ENCODE measurements at regions not wholly inside any gene's neighbourhood (a gene's known extent, or its start where the extent isn't known, plus 50 kb on each side); places are given as distances from the start of the nearest gene placed in this dataset.

DNA sequence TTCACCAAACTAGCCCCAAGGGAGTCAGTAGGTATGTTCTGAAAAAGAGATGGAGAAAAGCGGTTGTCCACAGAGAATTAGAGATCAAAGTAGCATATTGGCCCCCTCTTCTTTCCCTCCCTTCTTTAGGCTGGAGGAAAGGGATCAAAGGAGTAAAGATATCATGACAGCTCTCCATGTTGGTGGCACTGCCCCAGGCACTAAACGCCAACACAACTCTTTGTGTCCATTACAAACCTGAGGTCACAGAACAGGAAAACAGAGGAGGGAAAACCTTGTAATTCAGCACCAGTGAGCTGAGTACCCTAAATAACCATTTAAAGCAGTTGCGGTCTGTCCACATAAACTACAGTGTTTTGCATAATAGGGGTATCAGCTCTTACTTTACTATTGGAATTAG is 113.0 kb upstream of the TFAP2D start:
- no peaks in the 10 kb centered on the region for H3K9me3 ChIP-seq
- no peak for DNase-seq
- no peaks in the 10 kb centered on the region for H3F3A ChIP-seq (replicated peaks; ENCODE audit: insufficient read depth)
- no peaks in the 10 kb centered on the region for H3K27me3 ChIP-seq (ENCODE audit: insufficient read depth)
- ChIA-PET POLR2A (no interaction called here), CTCF (interaction anchor here (1.8 to 4.0 kb wide), 5 partner anchors 9 to 472 kb away, joined by 10 to 22 read pairs (median 12); no protein-coding TSS in a partner anchor)
- no peaks in the 10 kb centered on the region; a peak in 1 of 4 replicates for H3K4me1 ChIP-seq (ENCODE audit: control insufficient read depth in 1 of 2, insufficient read depth in 2 of 2, low read depth in 1 of 2, low read length in 1 of 2)
- no peak overlapping the region for H3K27ac ChIP-seq (ENCODE audit: low read depth in 2 of 2, low read length in 1 of 2)
- H3K4me3 ChIP-seq (ENCODE audit: low read depth in 2 of 2, low read length in 1 of 2): no peak overlapping the region
- TF ChIP-seq, protein P1, sequence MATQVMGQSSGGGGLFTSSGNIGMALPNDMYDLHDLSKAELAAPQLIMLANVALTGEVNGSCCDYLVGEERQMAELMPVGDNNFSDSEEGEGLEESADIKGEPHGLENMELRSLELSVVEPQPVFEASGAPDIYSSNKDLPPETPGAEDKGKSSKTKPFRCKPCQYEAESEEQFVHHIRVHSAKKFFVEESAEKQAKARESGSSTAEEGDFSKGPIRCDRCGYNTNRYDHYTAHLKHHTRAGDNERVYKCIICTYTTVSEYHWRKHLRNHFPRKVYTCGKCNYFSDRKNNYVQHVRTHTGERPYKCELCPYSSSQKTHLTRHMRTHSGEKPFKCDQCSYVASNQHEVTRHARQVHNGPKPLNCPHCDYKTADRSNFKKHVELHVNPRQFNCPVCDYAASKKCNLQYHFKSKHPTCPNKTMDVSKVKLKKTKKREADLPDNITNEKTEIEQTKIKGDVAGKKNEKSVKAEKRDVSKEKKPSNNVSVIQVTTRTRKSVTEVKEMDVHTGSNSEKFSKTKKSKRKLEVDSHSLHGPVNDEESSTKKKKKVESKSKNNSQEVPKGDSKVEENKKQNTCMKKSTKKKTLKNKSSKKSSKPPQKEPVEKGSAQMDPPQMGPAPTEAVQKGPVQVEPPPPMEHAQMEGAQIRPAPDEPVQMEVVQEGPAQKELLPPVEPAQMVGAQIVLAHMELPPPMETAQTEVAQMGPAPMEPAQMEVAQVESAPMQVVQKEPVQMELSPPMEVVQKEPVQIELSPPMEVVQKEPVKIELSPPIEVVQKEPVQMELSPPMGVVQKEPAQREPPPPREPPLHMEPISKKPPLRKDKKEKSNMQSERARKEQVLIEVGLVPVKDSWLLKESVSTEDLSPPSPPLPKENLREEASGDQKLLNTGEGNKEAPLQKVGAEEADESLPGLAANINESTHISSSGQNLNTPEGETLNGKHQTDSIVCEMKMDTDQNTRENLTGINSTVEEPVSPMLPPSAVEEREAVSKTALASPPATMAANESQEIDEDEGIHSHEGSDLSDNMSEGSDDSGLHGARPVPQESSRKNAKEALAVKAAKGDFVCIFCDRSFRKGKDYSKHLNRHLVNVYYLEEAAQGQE (IDR thresholded peaks at IDR 0.05; ENCODE audit: low read depth, low read length): no peak
- TF ChIP-seq YY1 (IDR thresholded peaks at IDR 0.05; ENCODE audit: low read depth) (no peak), TEAD4 (IDR thresholded peaks at IDR 0.05; ENCODE audit: borderline replicate concordance, insufficient read depth) (no peak), EP300 (IDR thresholded peaks at IDR 0.05; ENCODE audit: borderline replicate concordance in 1 of 2, low read depth in 1 of 2, low read length in 1 of 2) (no peak), POLR2AphosphoS5 (IDR thresholded peaks at IDR 0.05; ENCODE audit: low read depth, low read length) (no peak), MEF2A (IDR thresholded peaks at IDR 0.05; ENCODE audit: borderline replicate concordance, low read depth) (no peak)
- no peaks in the 10 kb centered on the region for H3K79me2 ChIP-seq (ENCODE audit: insufficient read depth)
- H3K9me2 ChIP-seq: no peaks in the 10 kb centered on the region
- no peak overlapping the region for H3K4me2 ChIP-seq
- no peaks in the 10 kb centered on the region for H3K36me3 ChIP-seq (replicated peaks in 1 of 2; ENCODE audit: control insufficient read depth in 1 of 2, insufficient read depth in 2 of 2, low read length in 1 of 2)
- no peak overlapping the region for H2AFZ ChIP-seq (ENCODE audit: low read depth)
- WGBS (ENCODE audit: low lambda C conversion rate): 52% methylated on average over 3 of the region's 3 CpGs
- H4K20me1 ChIP-seq (ENCODE audit: insufficient read depth): no peaks in the 10 kb centered on the region
- no peak overlapping the region for H3K9ac ChIP-seq

GRCh38 chr6:50602292-50602691 is 111.0 kb upstream of the TFAP2D start:
- Histone ChIP-seq H3K79me2 (ENCODE audit: insufficient read depth) (no peaks in the 10 kb centered on the region), H3K4me2 (no peak overlapping the region), H3K9ac (no peak overlapping the region), H3K9me2 (no peaks in the 10 kb centered on the region), H2AFZ (ENCODE audit: low read depth) (no peak overlapping the region), H3K27ac (ENCODE audit: low read depth in 2 of 2, low read length in 1 of 2) (no peak overlapping the region), H4K20me1 (ENCODE audit: insufficient read depth) (no peaks in the 10 kb centered on the region), H3K27me3 (ENCODE audit: insufficient read depth) (no peaks in the 10 kb centered on the region), H3F3A (replicated peaks; ENCODE audit: insufficient read depth) (no peaks in the 10 kb centered on the region), H3K36me3 (replicated peaks in 1 of 2; ENCODE audit: control insufficient read depth in 1 of 2, insufficient read depth in 2 of 2, low read length in 1 of 2) (no peaks in the 10 kb centered on the region), H3K9me3 (no peaks in the 10 kb centered on the region), H3K4me3 (ENCODE audit: low read depth in 2 of 2, low read length in 1 of 2) (no peak overlapping the region), H3K4me1 (ENCODE audit: control insufficient read depth in 1 of 2, insufficient read depth in 2 of 2, low read depth in 1 of 2, low read length in 1 of 2) (no peaks in the 10 kb centered on the region; a peak in 1 of 4 replicates)
- TF ChIP-seq SMC3 (IDR thresholded peaks at IDR 0.05; ENCODE audit: low read depth, low read length) (peak; percentile 47), RAD21 (IDR thresholded peaks at IDR 0.05; ENCODE audit: low read length) (peak; percentile 82), CTCF (IDR thresholded peaks at IDR 0.05) (peak; percentile 89), RXRA (IDR thresholded peaks at IDR 0.05; ENCODE audit: borderline replicate concordance, low read depth) (no peak), JUND (IDR thresholded peaks at IDR 0.05) (no peak)
- WGBS (ENCODE audit: low lambda C conversion rate): 19% methylated on average over 2 of the region's 2 CpGs
- DNase-seq: peak; percentile 14
- ChIA-PET CTCF (interaction anchor here (0.7 to 4.0 kb wide), 18 partner anchors 10 to 1389 kb away, joined by 3 to 22 read pairs (median 4); no protein-coding TSS in a partner anchor), POLR2A (no interaction called here)
